Gastrocnemius medialis (tissue), 4 donors: ENCODE measurements at regions not wholly inside any gene's neighbourhood (a gene's known extent, or its start where the extent isn't known, plus 50 kb on each side); places are given as distances from the start of the nearest gene placed in this dataset.
"Not testable (repeated sequence)": the region's sequence is repeated elsewhere in the genome, so short reads cannot be mapped to it uniquely, and the experiment has no call there.

Source experiments
- ATAC-seq, 2 donors: fragments of 150-250 bp; one replicate each; pipeline ENCODE4 v1.9.1; 2016
- DNase-seq, 2 donors: peaks; one replicate each; pipeline ENCODE4 v3.0.0-alpha.2; 2019
- H3K27ac ChIP-seq, 4 donors: fragments of 200-600 bp; sonication (generic); 1 replicate in 1 of 4; 2 replicates in 3 of 4; pipeline ENCODE4 v1.5.1; 2016 to 2018; ENCODE audit warnings: mild to moderate bottlenecking in 2 of 4, moderate library complexity in 1 of 4
- H3K27me3 ChIP-seq, 3 donors: fragments of 200-600 bp; sonication (generic) in 2 of 3; 1 replicate in 1 of 3; 2 replicates in 2 of 3; pipeline versions ENCODE4 v1.5.1 to v1.6.0; 2016 to 2019; ENCODE audit warnings: mild to moderate bottlenecking in 1 of 3, moderate library complexity in 1 of 3
- H3K36me3 ChIP-seq, 2 donors: fragments of 200-600 bp; sonication (generic) in 1 of 2; one replicate each; pipeline ENCODE4 v1.5.1; 2017 to 2018
- H3K4me1 ChIP-seq, 2 donors: fragments of 200-600 bp; sonication (generic) in 1 of 2; one replicate each; pipeline ENCODE4 v1.5.1; 2016 to 2017; ENCODE audit warnings: mild to moderate bottlenecking in 2 of 2
- H3K4me3 ChIP-seq, 4 donors: fragments of 200-600 bp; sonication (generic) in 3 of 4; 1 replicate in 1 of 4; 2 replicates in 3 of 4; pipeline ENCODE4 v1.5.1; 2016 to 2019; ENCODE audit warnings: mild to moderate bottlenecking in 2 of 4
- H3K9me3 ChIP-seq, 3 donors: fragments of 200-600 bp; sonication (generic) in 2 of 3; 1 replicate in 1 of 3; 2 replicates in 2 of 3; pipeline ENCODE4 v1.5.1; 2016 to 2019
- CTCF ChIP-seq, 5 experiments: fragments of 450-650 bp in 3 of 5; fragments of 200-600 bp in 2 of 5; sonication (generic) in 2 of 5; IDR thresholded peaks in 4 of 5; conservative IDR thresholded peaks in 1 of 5; 1 replicate in 4 of 5; 2 replicates in 1 of 5; pipeline ENCODE4 v1.5.1; 2016 to 2019; ENCODE audit warnings: antibody characterized with exemption in 5 of 5, mild to moderate bottlenecking in 3 of 5, moderate library complexity in 3 of 5
- POLR2A ChIP-seq, 2 donors: fragments of 450-650 bp; IDR thresholded peaks; one replicate each; pipeline ENCODE4 v1.6.1; 2017; ENCODE audit warnings: antibody characterized with exemption in 2 of 2, mild to moderate bottlenecking in 2 of 2, moderate library complexity in 2 of 2
- in situ Hi-C, 4 donors: fragments of 200-750 bp; cut with MboI; loops; one replicate each; pipeline versions ENCODE4 v1.15.0 to v1.8.0; 2017; ENCODE audit warnings: low sequenced_read_pairs in 4 of 4
- intact Hi-C: fragments of 100-400 bp; cut with DNase I; formaldehyde crosslinking; loops from one replicate; pipeline ENCODE4 v1.15.1; 2023; ENCODE audit warnings: low total_unique reads

GRCh38 chr11:15347969-15348734 lies 233.4 kb downstream of the INSC start:
- no peak overlapping the region for H3K27ac ChIP-seq
- no peaks in the 10 kb centered on the region for H3K36me3 ChIP-seq
- intact Hi-C loops: no loop called here
- H3K4me3 ChIP-seq: no peak overlapping the region
- no peaks in the 10 kb centered on the region for H3K4me1 ChIP-seq
- no peaks in the 10 kb centered on the region for H3K9me3 ChIP-seq
- ATAC-seq (no peak), DNase-seq (no peak)
- no peaks in the 10 kb centered on the region for H3K27me3 ChIP-seq
- no peak for TF ChIP-seq CTCF (IDR thresholded peaks at IDR 0.05 in 4 of 5, conservative IDR thresholded peaks at IDR 0.05 in 1 of 5)
- TF ChIP-seq POLR2A (IDR thresholded peaks at IDR 0.05): no peak
- in situ Hi-C loops: no loop called here

DNA sequence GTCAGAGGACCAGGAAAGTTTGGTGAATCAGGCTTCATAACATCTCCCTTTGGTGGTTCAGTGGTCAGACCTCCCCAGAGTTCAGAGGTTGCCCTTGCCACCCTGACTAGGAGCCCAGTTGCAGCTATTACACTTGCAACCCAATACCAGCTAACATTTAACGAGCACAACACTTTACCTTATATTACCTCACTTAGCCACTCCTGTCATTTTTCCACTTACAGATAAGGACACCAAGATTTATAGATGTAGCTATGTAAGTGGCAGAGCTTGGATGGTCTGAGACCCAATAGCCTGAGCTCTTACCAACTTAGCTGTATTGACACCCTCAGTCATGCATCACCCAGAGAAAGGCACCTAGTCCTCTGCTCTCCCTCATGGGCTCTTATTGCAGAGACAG lies 234.7 kb downstream of the INSC start:
- no peaks in the 10 kb centered on the region for H3K4me1 ChIP-seq
- ATAC-seq: no peak

GRCh38 chr11:15361316-15361715 lies 246.6 kb downstream of the INSC start:
- DNase-seq (no peak), ATAC-seq (no peak)
- H3K4me1 ChIP-seq: no peaks in the 10 kb centered on the region
- no peaks in the 10 kb centered on the region for H3K36me3 ChIP-seq
- intact Hi-C loops (no loop called here), in situ Hi-C loops (no loop called here)
- no peak overlapping the region for H3K27ac ChIP-seq
- H3K9me3 ChIP-seq: no peaks in the 10 kb centered on the region
- no peak overlapping the region for H3K4me3 ChIP-seq
- TF ChIP-seq CTCF (IDR thresholded peaks at IDR 0.05 in 4 of 5, conservative IDR thresholded peaks at IDR 0.05 in 1 of 5) (no peak), POLR2A (IDR thresholded peaks at IDR 0.05) (no peak)
- no peaks in the 10 kb centered on the region for H3K27me3 ChIP-seq

More for the DNA sequence above, 234.7 kb downstream of the INSC start:
- H3K27me3 ChIP-seq: no peaks in the 10 kb centered on the region
- in situ Hi-C loops (no loop called here), intact Hi-C loops (no loop called here)
- H3K9me3 ChIP-seq: no peaks in the 10 kb centered on the region
- TF ChIP-seq POLR2A (IDR thresholded peaks at IDR 0.05) (no peak), CTCF (IDR thresholded peaks at IDR 0.05 in 4 of 5, conservative IDR thresholded peaks at IDR 0.05 in 1 of 5) (no peak)
- H3K36me3 ChIP-seq: no peaks in the 10 kb centered on the region
- DNase-seq: no peak
- no peak overlapping the region for H3K4me3 ChIP-seq
- no peak overlapping the region for H3K27ac ChIP-seq

GRCh38 chr11:15365286-15365685 lies 250.6 kb downstream of the INSC start:
- H3K27me3 ChIP-seq, H3K27ac ChIP-seq, H3K4me1 ChIP-seq, H3K9me3 ChIP-seq, H3K36me3 ChIP-seq, intact Hi-C loops, H3K4me3 ChIP-seq, ATAC-seq, DNase-seq, in situ Hi-C loops: not testable (repeated sequence)

DNA sequence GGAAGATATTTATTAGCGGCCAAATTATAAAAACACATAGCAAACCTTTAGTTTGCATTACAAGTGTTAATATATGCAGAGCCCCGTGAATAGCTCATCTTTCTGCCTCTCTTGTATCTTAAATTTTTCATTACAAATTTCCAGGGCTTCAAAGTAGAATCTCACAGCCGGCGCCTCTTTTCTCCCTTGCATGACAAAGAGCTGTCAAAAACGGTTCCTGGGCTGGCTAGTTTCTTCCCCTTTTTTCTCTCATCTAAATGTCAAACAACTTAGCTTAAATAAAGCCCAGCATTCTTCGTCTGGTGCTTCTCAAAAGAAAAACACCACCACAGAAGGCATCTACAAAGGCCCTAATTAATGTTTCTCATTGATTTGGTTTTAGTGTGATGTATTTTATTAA lies 253.0 kb downstream of the INSC start:
- H3K36me3 ChIP-seq: no peaks in the 10 kb centered on the region
- no peak overlapping the region for H3K27ac ChIP-seq
- DNase-seq (no peak), ATAC-seq (no peak)
- no peaks in the 10 kb centered on the region for H3K9me3 ChIP-seq
- H3K27me3 ChIP-seq: peaks cover 0 to 2% (median 0%) of the 10 kb centered on the region in 3 donors
- in situ Hi-C loops (no loop called here), intact Hi-C loops (loop anchor here (1.0 kb wide), 1 partner anchor 11 kb away; no protein-coding TSS in a partner anchor)
- H3K4me1 ChIP-seq: no peaks in the 10 kb centered on the region
- no peak overlapping the region for H3K4me3 ChIP-seq
- TF ChIP-seq CTCF (IDR thresholded peaks at IDR 0.05 in 4 of 5, conservative IDR thresholded peaks at IDR 0.05 in 1 of 5): no peak
- TF ChIP-seq POLR2A (IDR thresholded peaks at IDR 0.05): no peak
